SK-N-MC (cell line): ENCODE measurements at regions not wholly inside any gene's neighbourhood (a gene's known extent, or its start where the extent isn't known, plus 50 kb on each side); places are given as distances from the start of the nearest gene placed in this dataset.

ENCODE experiments used
- EZH2 ChIP-seq: fragments of 200-600 bp; sonication (generic); IDR thresholded peaks from one replicate; pipeline ENCODE4 v1.6.1; 2017; ENCODE audit warnings: antibody characterized with exemption
- POLR2AphosphoS5 ChIP-seq: IDR thresholded peaks from 2 replicates; pipeline ENCODE4 v1.6.1; 2012; ENCODE audit warnings: mild to moderate bottlenecking, low read depth, low read length, borderline replicate concordance

GRCh38 chr5:8059337-8059736 lies 190.4 kb downstream of the MTRR start:
- TF ChIP-seq POLR2AphosphoS5 (no peak), EZH2 (no peak)
